ENCODE measurements at regions not wholly inside any gene's neighbourhood (a gene's known extent, or its start where the extent isn't known, plus 50 kb on each side); places are given as distances from the start of the nearest gene placed in this dataset.
"Not testable (repeated sequence)": the region's sequence is repeated elsewhere in the genome, so short reads cannot be mapped to it uniquely, and the experiment has no call there.

DNA sequence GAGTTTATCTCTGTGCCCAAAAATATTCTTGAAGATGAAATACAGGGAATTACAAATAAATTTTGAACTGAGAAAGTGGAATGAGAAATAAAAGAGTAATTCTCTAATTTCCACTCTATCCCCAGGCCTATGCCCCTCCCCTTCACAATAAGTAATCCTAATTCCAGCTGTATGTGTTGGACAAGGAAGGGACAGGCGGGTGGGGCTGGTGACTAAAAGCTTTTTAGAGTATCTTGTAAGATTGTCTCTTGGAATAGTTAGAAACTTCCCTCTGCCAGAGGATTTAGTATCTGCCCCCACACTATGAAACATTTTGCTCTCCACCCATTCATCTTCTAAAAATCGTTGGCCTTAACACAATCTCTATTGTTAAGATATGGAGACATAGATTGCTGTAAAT, 199.2 kb downstream of the MBL2 start:
- DNase-seq (ENCODE audit: low read depth), result no peak
- TF ChIP-seq, protein P1, sequence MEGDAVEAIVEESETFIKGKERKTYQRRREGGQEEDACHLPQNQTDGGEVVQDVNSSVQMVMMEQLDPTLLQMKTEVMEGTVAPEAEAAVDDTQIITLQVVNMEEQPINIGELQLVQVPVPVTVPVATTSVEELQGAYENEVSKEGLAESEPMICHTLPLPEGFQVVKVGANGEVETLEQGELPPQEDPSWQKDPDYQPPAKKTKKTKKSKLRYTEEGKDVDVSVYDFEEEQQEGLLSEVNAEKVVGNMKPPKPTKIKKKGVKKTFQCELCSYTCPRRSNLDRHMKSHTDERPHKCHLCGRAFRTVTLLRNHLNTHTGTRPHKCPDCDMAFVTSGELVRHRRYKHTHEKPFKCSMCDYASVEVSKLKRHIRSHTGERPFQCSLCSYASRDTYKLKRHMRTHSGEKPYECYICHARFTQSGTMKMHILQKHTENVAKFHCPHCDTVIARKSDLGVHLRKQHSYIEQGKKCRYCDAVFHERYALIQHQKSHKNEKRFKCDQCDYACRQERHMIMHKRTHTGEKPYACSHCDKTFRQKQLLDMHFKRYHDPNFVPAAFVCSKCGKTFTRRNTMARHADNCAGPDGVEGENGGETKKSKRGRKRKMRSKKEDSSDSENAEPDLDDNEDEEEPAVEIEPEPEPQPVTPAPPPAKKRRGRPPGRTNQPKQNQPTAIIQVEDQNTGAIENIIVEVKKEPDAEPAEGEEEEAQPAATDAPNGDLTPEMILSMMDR (IDR thresholded peaks at IDR 0.05; ENCODE audit: control insufficient read depth, insufficient read depth, low read depth, low read length, missing control alignments), result no peak
- H3K4me3 ChIP-seq (ENCODE audit: control insufficient read depth, low read depth, low read length), result no peak overlapping the region

DNA sequence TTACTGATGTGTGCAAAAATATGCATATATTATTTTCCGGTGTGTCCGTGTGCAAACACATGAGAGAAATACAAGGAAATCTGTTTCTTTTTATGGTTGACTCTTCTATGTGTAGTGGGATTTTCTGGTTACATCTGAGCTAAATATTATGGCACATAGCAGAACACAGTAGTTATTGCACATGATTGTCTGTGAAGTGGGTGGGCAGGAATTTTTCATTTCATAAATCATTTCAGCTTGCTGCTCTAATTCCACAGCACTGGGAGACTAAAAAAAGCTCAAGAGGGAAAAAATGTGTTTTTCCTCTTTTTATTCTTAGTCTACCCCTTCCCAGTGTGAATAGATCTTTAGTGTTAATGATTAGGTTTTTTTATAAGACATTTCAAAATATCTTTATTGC, 197.9 kb downstream of the MBL2 start:
- no peak overlapping the region for H3K4me3 ChIP-seq (ENCODE audit: control insufficient read depth, low read depth, low read length)
- TF ChIP-seq, protein P1 (IDR thresholded peaks at IDR 0.05; ENCODE audit: control insufficient read depth, insufficient read depth, low read depth, low read length, missing control alignments), result no peak
- no peak for DNase-seq (ENCODE audit: low read depth)

DNA sequence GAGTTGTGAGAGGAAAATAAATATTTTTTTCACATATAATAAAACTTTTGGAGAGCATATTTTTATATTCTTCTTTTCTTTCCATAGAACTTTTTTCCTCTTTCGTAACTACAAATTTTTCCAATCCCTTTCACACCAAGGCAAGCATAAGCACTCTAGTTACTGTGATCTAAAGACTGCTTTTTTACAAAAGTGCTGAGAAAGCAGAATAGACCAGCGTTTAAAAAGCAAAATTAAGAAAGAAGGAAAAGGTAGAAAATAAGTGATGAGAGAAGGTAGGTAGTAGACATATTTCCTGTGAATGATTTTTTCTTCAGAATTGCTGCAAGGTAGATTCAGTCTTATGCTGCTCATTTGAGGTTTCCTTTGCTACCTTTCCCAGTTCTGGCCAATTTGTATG, 195.5 kb downstream of the MBL2 start:
- TF ChIP-seq, protein P1 (IDR thresholded peaks at IDR 0.05; ENCODE audit: control insufficient read depth, insufficient read depth, low read depth, low read length, missing control alignments), result no peak
- no peak overlapping the region for H3K4me3 ChIP-seq (ENCODE audit: control insufficient read depth, low read depth, low read length)
- no peak for DNase-seq (ENCODE audit: low read depth)

DNA sequence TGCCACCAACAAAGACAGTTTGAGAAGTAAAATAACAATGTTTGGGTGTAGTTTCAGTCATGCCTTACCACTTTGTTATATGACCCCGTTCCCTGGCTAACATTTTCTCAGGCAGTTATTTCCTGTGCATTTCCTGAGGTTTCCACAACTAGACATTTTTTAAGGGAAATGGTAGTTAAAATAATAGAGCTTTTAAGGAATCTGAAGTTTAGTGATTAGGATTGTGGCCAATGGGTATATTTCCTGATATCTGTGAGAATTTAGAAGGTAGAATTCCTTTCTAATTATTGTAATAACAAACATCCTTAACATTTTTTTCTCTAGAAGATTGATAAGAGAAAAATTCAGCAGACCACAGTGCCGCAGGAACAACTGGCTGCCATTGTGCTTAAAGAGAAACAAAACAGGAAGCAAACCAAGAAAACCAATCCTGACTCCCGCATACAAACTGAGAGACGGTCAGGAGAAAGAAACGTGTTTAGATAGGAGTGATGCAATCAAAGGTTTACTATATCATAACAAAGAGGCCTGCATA, 193.6 kb downstream of the MBL2 start:
- DNase-seq (ENCODE audit: low read depth), result no peak
- H3K4me3 ChIP-seq (ENCODE audit: control insufficient read depth, low read depth, low read length), result no peak overlapping the region
- TF ChIP-seq, protein P1 (IDR thresholded peaks at IDR 0.05; ENCODE audit: control insufficient read depth, insufficient read depth, low read depth, low read length, missing control alignments), result no peak

DNA sequence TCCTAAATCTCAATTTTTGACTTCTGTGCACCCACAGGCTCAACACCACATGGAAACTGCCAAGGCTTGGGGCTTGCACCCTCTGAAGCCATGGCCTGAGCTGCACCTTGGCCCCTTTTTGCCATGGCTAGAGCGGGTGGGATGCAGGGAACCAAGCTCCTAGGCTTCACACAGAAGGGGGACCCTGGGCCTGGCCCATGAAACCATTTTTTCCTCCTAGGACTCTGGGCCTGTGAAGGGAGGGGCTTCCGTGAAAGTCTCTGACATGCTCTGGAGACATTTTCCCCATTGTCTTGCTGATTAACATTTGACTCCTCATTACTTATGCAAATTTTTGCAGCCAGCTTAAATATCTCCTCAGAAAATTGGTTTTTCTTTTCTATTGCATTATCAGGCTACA, 190.9 kb downstream of the MBL2 start:
- not testable (repeated sequence) for H3K4me3 ChIP-seq (ENCODE audit: control insufficient read depth, low read depth, low read length); DNase-seq (ENCODE audit: low read depth)

DNA sequence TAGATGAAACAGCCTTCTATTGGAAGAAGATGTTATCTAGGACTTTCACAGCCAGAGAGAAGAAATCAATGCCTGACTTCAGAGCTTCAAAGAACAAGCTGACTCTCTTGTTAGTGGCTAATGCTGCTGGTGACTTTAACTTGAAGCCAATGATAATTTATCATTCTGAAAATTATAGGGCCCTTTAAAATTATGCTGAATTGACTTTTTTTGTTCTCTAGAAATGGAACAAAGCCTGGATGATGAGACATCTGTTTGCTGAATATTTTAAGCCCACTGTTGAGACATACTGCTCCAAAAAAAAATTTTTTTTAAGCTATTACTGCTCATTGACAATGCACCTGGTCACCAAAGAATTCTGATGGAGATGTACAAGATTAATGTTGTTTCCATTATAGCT, 189.2 kb downstream of the MBL2 start:
- TF ChIP-seq, protein P1 (IDR thresholded peaks at IDR 0.05; ENCODE audit: control insufficient read depth, insufficient read depth, low read depth, low read length, missing control alignments), result no peak
- DNase-seq (ENCODE audit: low read depth), result no peak
- no peak overlapping the region for H3K4me3 ChIP-seq (ENCODE audit: control insufficient read depth, low read depth, low read length)

DNA sequence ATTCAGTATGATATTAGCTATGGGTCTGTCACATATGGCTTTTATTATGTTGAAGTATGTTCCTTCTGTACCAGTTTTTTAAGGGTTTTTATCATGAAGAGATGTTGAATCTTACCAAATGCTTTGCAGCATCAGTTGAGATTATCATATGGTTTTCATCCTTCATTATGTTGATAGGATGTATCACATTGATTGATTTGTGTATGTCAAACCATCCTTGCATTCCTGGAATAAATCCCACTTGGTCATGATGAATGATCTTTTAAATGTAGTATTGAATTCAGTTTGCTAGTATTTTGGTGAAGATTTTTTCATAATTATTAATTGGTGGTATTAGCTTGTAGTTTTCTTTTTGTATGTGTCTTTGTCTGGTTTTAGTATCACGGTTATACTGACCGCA, 185.9 kb downstream of the MBL2 start:
- TF ChIP-seq, protein P1 (IDR thresholded peaks at IDR 0.05; ENCODE audit: control insufficient read depth, insufficient read depth, low read depth, low read length, missing control alignments), result no peak
- no peak for DNase-seq (ENCODE audit: low read depth)
- no peak overlapping the region for H3K4me3 ChIP-seq (ENCODE audit: control insufficient read depth, low read depth, low read length)
